ENCODE measurements at regions not wholly inside any gene's neighbourhood (a gene's known extent, or its start where the extent isn't known, plus 50 kb on each side); places are given as distances from the start of the nearest gene placed in this dataset.

GRCh38 chr2:144943986-144944385 lies 424.1 kb upstream of the ZEB2 start:
- no peak for TF ChIP-seq POLR2A (IDR thresholded peaks at IDR 0.05)
- TF ChIP-seq CTCF (IDR thresholded peaks at IDR 0.05): no peak

All from Peyer's patch (tissue), 4 donors.